Adrenal gland (tissue), 5 donors: ENCODE measurements at regions not wholly inside any gene's neighbourhood (a gene's known extent, or its start where the extent isn't known, plus 50 kb on each side); places are given as distances from the start of the nearest gene placed in this dataset.

Source experiments
- POLR2A ChIP-seq, 2 donors: fragments of 450-650 bp; IDR thresholded peaks; one replicate each; pipeline ENCODE4 v1.6.1; 2017; ENCODE audit warnings: antibody characterized with exemption in 2 of 2, mild to moderate bottlenecking in 2 of 2, moderate library complexity in 1 of 2
- TF ChIP-seq, protein P1 (sequence below), 6 experiments: fragments of 450-650 bp in 4 of 6; fragments of 200-600 bp in 2 of 6; sonication (generic) in 1 of 6; IDR thresholded peaks; 1 replicate in 5 of 6; 2 replicates in 1 of 6; pipeline versions ENCODE4 v1.5.1 to v1.8.0; 2016 to 2021; ENCODE audit warnings: antibody characterized with exemption in 6 of 6, mild to moderate bottlenecking in 2 of 6, moderate library complexity in 1 of 6
- donor health status: DM: no; HTN: no; CAD: no.

DNA sequence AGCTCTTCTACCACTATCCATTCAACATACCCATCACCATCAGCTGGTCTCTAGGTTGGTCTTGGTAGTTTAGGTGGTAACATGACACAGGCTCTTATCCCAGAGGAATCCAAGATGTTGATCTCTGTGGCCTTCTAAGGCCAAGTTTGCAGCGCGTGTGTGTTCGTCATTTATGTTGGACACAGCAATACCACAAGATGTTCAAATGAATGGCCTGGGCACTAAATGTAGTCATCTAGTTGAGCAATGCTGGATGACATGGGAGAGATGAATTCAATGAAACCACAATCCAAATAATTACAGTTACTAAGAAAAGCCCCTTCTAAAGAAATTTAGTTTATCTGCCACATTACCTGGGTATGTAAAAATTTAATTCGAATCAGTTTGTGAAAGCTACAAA, 292.4 kb downstream of the MRPS30 start:
- no peak for TF ChIP-seq POLR2A (IDR thresholded peaks at IDR 0.05)
- TF ChIP-seq, protein P1, sequence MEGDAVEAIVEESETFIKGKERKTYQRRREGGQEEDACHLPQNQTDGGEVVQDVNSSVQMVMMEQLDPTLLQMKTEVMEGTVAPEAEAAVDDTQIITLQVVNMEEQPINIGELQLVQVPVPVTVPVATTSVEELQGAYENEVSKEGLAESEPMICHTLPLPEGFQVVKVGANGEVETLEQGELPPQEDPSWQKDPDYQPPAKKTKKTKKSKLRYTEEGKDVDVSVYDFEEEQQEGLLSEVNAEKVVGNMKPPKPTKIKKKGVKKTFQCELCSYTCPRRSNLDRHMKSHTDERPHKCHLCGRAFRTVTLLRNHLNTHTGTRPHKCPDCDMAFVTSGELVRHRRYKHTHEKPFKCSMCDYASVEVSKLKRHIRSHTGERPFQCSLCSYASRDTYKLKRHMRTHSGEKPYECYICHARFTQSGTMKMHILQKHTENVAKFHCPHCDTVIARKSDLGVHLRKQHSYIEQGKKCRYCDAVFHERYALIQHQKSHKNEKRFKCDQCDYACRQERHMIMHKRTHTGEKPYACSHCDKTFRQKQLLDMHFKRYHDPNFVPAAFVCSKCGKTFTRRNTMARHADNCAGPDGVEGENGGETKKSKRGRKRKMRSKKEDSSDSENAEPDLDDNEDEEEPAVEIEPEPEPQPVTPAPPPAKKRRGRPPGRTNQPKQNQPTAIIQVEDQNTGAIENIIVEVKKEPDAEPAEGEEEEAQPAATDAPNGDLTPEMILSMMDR (IDR thresholded peaks at IDR 0.05) = no peak
